ENCODE measurements at regions not wholly inside any gene's neighbourhood (a gene's known extent, or its start where the extent isn't known, plus 50 kb on each side); places are given as distances from the start of the nearest gene placed in this dataset.

DNA sequence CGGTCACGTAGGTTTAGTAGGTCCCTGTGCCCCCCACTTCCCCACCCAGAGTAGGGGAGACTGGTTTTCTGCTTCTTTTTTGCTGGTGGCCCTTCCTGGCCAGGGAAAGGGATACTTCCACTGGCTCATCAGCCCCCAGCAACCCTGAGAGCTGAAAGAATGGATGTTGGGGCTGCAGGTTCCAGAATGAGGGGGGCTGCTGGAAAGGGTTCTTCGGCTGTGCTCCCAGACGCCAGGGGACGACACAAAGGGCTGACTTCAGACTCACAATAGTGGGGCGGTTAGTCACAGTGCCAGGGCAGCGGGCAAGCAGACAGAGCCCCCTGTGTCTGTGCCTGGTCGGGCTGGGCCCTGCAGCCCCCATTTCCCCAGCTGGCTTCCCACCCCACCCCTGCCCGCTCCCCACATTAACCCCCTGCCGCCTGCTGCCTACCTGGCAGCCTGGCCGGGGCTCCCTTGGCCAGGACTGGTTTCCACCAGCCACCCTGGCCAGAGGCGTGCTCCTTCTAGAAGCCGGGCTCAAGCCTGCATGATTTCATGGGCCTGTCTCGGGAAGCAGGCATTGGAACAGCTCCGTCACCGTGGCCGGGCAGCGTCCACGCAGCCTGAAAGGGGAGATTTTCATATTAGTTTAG is 79.1 kb upstream of the WNT7B start:
- no TSS peak for BruUV-seq (replicated peaks)
- Histone ChIP-seq H4K20me1 (ENCODE audit: insufficient read depth) (no peaks in the 10 kb centered on the region), H3K79me2 (ENCODE audit: low read depth) (peaks cover 3% of the 10 kb centered on the region; the same call in 1 of the 2 replicates), H3K4me2 (no peak overlapping the region), H3K4me3 (no peak overlapping the region), H3K9me3 (ENCODE audit: insufficient read depth, low read depth) (no peaks in the 10 kb centered on the region), H3K36me3 (ENCODE audit: low read depth) (no peaks in the 10 kb centered on the region), H3F3A (ENCODE audit: insufficient read depth, low read depth) (peaks cover 24% of the 10 kb centered on the region), H3K27ac (no peak overlapping the region), H3K9me2 (ENCODE audit: insufficient read depth) (no peaks in the 10 kb centered on the region), H2AFZ (no peak overlapping the region), H3K27me3 (ENCODE audit: insufficient read depth, low read depth) (no peaks in the 10 kb centered on the region), H3K4me1 (replicated peaks; ENCODE audit: insufficient read depth) (peaks cover 33% of the 10 kb centered on the region)
- TF ChIP-seq EZH2 (IDR thresholded peaks at IDR 0.05; ENCODE audit: low read depth) = no peak
- TF ChIP-seq, protein P1, sequence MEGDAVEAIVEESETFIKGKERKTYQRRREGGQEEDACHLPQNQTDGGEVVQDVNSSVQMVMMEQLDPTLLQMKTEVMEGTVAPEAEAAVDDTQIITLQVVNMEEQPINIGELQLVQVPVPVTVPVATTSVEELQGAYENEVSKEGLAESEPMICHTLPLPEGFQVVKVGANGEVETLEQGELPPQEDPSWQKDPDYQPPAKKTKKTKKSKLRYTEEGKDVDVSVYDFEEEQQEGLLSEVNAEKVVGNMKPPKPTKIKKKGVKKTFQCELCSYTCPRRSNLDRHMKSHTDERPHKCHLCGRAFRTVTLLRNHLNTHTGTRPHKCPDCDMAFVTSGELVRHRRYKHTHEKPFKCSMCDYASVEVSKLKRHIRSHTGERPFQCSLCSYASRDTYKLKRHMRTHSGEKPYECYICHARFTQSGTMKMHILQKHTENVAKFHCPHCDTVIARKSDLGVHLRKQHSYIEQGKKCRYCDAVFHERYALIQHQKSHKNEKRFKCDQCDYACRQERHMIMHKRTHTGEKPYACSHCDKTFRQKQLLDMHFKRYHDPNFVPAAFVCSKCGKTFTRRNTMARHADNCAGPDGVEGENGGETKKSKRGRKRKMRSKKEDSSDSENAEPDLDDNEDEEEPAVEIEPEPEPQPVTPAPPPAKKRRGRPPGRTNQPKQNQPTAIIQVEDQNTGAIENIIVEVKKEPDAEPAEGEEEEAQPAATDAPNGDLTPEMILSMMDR (conservative IDR thresholded peaks at IDR 0.05) = no peak
- CTCF ChIA-PET = no interaction called here
- intact Hi-C loops (cut with micrococcal nuclease; ENCODE audit: unreplicated experiment) = no loop called here
- no peak for DNase-seq
- POLR2A ChIA-PET (ENCODE audit: unreplicated experiment) = no interaction called here

DNA sequence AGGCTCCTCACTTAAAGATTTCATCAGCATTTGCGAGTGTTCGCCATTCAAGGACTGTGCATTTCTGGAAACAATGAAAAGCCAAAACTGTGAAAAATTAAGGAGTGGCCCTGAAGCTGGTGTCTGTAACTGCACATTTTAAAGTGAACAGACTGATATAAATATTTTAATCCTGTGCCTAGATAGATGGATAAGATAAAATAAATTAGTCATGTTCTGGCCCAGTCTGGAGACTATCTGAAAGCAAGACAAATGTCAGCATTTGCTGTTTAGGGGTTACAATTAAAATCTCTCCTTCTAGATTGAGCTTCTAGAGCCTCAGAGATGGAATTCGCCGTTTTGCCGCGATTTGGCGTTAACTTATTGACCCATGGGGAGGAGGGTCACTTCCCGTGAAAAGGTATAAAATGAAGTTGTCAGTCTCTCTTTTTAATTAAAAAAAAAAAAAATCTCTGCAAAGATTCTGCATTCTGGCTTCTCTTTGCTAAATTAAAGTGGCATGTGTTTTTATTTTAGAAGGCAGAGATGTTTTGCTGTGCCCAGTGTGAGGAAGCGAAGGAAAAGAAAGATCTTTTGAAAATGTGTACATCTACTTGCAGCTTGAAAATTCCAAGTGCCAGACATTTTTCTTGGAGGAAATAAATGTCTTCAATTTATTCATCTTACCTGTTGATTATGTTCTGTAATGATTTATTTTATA is 79.7 kb upstream of the WNT7B start:
- Histone ChIP-seq H3K27ac (no peak overlapping the region), H3K36me3 (ENCODE audit: low read depth) (no peaks in the 10 kb centered on the region), H3K27me3 (ENCODE audit: insufficient read depth, low read depth) (no peaks in the 10 kb centered on the region), H3K9me2 (ENCODE audit: insufficient read depth) (no peaks in the 10 kb centered on the region), H3F3A (ENCODE audit: insufficient read depth, low read depth) (peaks cover 20% of the 10 kb centered on the region), H3K9me3 (ENCODE audit: insufficient read depth, low read depth) (no peaks in the 10 kb centered on the region), H4K20me1 (ENCODE audit: insufficient read depth) (no peaks in the 10 kb centered on the region), H3K4me2 (no peak overlapping the region), H3K79me2 (ENCODE audit: low read depth) (peaks cover 3% of the 10 kb centered on the region; the same call in 1 of the 2 replicates), H3K4me1 (replicated peaks; ENCODE audit: insufficient read depth) (peaks cover 29% of the 10 kb centered on the region), H2AFZ (no peak overlapping the region), H3K4me3 (no peak overlapping the region)
- BruUV-seq (replicated peaks) = no TSS peak
- no peak for DNase-seq
- intact Hi-C loops (cut with micrococcal nuclease; ENCODE audit: unreplicated experiment) = no loop called here
- CTCF ChIA-PET = no interaction called here
- TF ChIP-seq, protein P1 (conservative IDR thresholded peaks at IDR 0.05) = no peak
- TF ChIP-seq EZH2 (IDR thresholded peaks at IDR 0.05; ENCODE audit: low read depth) = no peak
- POLR2A ChIA-PET (ENCODE audit: unreplicated experiment) = no interaction called here

DNA sequence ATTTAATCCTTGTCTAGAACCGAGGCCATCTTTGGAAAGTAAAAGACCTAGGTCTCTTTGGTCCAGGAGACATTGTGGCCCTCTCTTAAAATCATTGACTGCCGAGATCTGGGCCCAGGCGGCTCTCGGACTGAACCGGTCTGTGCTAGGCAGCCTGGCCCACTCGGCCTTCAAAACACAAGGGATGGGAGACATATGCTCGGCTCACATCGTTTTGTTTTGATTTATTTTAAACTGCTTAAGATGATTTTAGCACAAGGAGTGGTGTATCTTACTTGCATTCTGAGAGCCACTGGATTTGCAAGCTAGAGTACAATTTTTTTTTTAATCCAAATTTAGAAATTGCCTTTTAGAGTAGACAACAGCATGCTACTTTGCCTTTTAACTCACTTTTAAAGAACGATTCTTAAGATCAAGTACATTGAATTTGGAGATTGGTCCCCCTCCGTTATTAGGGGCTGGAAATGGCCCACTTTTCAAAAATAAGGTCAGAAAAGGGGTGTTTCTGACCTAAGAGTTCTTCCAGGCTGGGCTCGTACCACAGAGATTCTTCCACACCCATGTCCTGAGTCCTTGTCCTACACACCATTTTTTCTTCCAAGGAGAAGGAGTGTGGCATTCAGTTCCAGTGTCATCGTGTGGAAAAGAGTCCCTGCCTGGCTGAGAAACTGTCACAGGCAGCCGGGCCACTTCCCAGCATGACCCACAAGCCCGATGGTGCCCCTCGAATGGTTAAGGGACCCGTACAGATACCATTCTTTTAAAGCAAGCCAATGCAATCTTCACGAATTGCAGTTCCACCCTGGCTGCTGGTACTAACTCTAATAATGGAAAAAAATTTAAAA is 80.5 kb upstream of the WNT7B start:
- H3K27ac ChIP-seq = no peak overlapping the region
- intact Hi-C loops (cut with micrococcal nuclease; ENCODE audit: unreplicated experiment) = no loop called here
- POLR2A ChIA-PET (ENCODE audit: unreplicated experiment) = no interaction called here
- CTCF ChIA-PET = no interaction called here
- H3K36me3 ChIP-seq (ENCODE audit: low read depth) = no peaks in the 10 kb centered on the region
- H3K4me3 ChIP-seq = no peak overlapping the region
- no peak overlapping the region for H3K4me2 ChIP-seq
- BruUV-seq (replicated peaks) = no TSS peak
- H3F3A ChIP-seq (ENCODE audit: insufficient read depth, low read depth) = peaks cover 20% of the 10 kb centered on the region
- peaks cover 3% of the 10 kb centered on the region; the same call in 1 of the 2 replicates for H3K79me2 ChIP-seq (ENCODE audit: low read depth)
- no peak overlapping the region for H2AFZ ChIP-seq
- TF ChIP-seq EZH2 (IDR thresholded peaks at IDR 0.05; ENCODE audit: low read depth) = no peak
- TF ChIP-seq, protein P1 (conservative IDR thresholded peaks at IDR 0.05) = no peak
- H3K27me3 ChIP-seq (ENCODE audit: insufficient read depth, low read depth) = no peaks in the 10 kb centered on the region
- H4K20me1 ChIP-seq (ENCODE audit: insufficient read depth) = no peaks in the 10 kb centered on the region
- no peak for DNase-seq
- H3K9me3 ChIP-seq (ENCODE audit: insufficient read depth, low read depth) = no peaks in the 10 kb centered on the region
- H3K4me1 ChIP-seq (replicated peaks; ENCODE audit: insufficient read depth) = peaks cover 21% of the 10 kb centered on the region
- no peaks in the 10 kb centered on the region for H3K9me2 ChIP-seq (ENCODE audit: insufficient read depth)
